ENCODE measurements at regions not wholly inside any gene's neighbourhood (a gene's known extent, or its start where the extent isn't known, plus 50 kb on each side); places are given as distances from the start of the nearest gene placed in this dataset.
"Not testable (repeated sequence)": the region's sequence is repeated elsewhere in the genome, so short reads cannot be mapped to it uniquely, and the experiment has no call there.

- DNase-seq, result no peak
Observed at GRCh38 chr1:96525657-96526557, 195.7 kb upstream of the PTBP2 start.

- DNase-seq, result not testable (repeated sequence)
Observed at GRCh38 chr1:96528672-96529071, 192.9 kb upstream of the PTBP2 start.

DNA sequence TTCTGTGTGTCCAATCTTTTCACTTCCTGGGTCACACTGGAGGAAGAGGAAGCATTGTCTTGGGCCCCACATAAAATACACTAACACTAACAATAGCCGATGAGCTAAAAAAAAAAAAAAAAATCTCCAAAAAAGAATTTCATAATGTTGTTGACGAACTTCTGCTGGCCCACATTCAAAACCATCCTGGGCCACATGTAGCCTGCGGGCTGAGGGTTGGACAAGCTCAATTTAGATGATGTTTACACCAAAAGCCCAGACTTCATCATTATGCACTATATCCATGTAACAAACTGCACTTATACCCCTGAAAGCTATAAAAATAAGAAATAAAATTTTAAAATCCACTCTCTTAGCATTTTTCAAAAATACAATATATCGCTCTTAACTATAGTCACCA is 187.8 kb upstream of the PTBP2 start:
- DNase-seq, result no peak

GRCh38 chr1:96536581-96536980 is 185.0 kb upstream of the PTBP2 start:
- no peak for DNase-seq

DNA sequence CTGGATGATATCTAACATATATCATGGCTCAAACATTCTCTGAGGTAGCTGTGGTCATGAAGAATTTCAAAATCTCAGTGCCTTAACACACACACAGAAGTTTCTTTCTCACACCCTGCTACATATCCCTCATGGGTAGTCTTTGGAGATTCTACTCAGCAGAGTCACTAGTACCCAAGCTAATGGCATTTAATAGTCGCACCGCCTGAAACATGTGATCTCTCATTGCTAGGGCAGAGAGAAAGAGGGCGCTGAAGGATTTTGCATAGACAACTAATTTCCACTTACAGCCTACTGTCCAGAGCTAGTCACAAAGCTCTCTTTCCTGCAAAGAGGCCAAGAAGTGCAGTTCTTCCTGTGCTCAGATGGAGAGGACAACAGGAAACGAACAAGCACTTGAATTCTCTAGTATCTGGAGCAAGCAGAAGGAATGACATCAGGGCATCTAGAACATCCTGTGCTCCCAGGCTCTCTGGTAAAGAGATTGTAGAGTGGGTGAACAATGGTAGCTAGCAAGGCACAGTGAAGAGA is 183.4 kb upstream of the PTBP2 start:
- no peak for DNase-seq

- DNase-seq, result no peak
Observed at GRCh38 chr1:96538883-96539282, 182.7 kb upstream of the PTBP2 start.

DNA sequence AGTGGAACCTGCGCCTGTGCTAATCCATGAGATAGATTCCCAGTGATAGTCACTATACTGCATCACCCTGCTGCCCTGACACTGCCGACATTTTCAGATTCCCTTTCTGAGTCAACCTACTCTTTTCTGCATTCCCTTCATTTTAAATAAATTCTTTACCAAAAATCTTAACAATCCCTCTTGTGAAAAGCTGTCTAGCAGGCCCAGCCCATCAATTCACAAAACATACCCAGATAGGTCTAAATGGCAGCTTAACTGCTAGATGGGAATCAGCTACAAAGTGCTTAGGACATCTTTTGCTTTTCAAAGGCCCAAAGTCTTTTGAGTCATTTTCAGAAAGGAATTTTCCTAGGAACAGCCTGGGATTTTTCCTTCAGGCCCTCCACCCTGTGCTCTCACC is 180.1 kb upstream of the PTBP2 start:
- no peak for DNase-seq

GRCh38 chr1:96544051-96544830 is 177.3 kb upstream of the PTBP2 start:
- DNase-seq, result no peak

- no peak for DNase-seq
Observed at GRCh38 chr1:96544831-96545221, 176.8 kb upstream of the PTBP2 start.

- DNase-seq, result no peak
Observed at GRCh38 chr1:96545935-96546656, 175.5 kb upstream of the PTBP2 start.

GRCh38 chr1:96550061-96550460 is 171.5 kb upstream of the PTBP2 start:
- no peak for DNase-seq

DNA sequence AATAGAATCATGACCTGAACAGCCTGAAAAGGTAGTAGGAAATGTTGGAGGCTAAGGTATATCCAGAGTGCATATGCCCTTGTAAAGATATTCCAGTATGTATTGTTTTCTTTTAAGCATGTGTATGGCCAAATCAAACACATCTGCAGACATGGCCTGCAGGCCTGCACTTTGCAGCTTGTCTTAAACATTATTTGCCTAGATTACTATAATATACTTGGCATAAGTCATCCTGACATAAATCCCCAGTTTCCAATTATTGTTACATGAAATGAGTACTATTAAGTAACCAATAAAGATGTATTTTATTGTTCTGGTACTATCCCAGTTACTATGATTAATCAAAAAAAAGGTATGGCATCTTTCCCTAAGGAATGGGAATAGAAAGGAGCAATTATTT is 169.1 kb upstream of the PTBP2 start:
- no peak for DNase-seq

DNA sequence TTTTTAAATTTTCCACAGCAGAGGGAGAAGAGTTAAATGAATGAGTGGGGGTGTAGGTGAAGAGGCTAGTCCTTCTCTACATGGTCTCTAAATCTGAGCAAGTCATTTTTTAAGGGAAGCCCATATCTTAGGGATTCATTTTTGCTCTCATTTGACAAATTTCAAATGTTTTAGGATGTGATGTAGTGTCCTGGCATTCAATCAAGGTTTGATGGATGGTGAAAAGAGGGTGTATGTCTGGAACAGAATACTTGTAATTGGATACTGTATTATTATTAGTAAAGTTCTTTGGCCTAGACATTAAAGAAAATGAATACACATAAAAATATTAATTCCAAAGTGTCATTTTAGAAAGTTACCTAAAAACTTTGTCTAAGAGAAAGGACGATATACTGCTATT is 167.8 kb upstream of the PTBP2 start:
- no peak for DNase-seq

DNA sequence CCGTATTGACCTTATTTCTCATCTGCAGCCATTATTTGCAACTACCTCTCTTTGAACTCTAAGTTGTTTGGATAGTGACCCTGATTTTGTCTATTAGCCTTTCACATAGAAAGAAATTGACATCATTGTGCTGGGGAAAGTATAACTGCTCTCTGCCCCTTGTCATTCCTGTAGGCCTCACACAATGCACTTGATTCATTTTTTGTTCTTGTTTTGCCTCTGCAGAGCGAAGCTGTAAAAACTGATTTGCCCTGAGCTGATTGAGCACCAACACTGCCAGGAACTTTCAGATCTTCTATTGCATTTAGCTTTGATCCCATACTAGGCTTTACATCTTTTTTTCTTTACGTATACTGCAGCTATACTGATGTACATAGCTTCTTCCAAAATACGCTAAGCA is 167.2 kb upstream of the PTBP2 start:
- DNase-seq, result no peak

DNA sequence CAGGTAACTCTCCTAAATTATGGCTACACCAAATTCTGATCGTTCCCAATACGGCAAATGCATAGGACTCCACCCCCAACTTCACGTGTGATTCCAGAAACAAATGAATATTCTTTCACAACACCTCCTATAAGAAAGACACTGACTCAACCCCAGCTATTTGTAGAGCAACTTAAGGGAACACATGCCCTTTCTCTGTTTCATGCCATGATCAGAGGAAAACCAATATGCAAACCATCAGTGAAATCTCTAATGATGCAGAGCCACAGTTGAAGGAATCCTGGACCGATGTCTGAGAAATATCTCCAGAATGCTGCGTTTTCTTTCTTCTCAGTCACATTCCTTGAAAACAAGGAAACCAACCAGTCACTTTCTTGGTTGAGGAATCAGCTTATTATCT is 164.2 kb upstream of the PTBP2 start:
- DNase-seq, result no peak

- DNase-seq, result no peak
Observed at GRCh38 chr1:96558635-96559034, 162.9 kb upstream of the PTBP2 start.

DNA sequence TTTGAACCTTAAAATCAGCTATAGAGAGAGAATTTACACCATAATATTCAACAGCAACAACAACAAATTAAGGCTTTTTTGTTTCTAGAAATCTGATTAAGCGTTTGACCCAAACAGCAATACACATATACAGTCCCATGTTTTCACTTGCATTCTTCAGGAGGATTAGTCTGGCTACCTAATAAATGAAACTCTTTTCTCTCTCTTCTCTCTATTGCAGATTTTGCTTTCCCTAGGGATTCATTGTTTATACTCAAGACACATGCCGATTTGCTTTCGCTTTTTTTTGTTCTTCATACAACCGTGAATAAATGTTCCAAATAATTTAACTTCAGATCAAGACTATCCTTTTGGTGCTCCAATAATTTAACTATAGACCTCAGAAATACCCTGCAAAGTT is 162.4 kb upstream of the PTBP2 start:
- no peak for DNase-seq

GRCh38 chr1:96559707-96560596 is 161.6 kb upstream of the PTBP2 start:
- DNase-seq, result no peak

DNA sequence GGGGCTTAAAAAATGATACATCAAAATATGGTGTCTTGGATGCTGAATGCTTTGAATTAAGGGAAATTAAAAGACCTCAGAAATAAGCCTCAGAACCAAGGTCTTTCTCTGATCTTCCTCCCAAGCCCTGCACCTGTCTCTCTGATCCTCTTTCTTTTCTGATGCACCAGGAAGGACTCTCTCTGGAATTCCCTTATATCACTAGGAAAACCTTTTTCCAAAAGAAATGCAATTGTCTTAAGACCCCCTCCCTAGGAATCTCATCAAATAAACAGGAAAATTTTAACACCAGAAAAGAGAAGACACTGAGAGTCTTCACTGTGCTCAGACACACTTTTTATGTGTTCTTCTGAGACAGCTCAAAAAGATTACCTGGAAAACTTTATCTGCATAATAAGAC is 159.5 kb upstream of the PTBP2 start:
- DNase-seq, result no peak

GRCh38 chr1:96564401-96564800 is 157.2 kb upstream of the PTBP2 start:
- DNase-seq, result not testable (repeated sequence)

GRCh38 chr1:96565546-96565945 is 156.0 kb upstream of the PTBP2 start:
- DNase-seq, result no peak

- DNase-seq, result no peak
Observed at GRCh38 chr1:96568639-96569038, 152.9 kb upstream of the PTBP2 start.

All from SW 1271 (cell line).